Suprapubic skin (tissue), 4 donors: ENCODE measurements at regions not wholly inside any gene's neighbourhood (a gene's known extent, or its start where the extent isn't known, plus 50 kb on each side); places are given as distances from the start of the nearest gene placed in this dataset.

Experiments
- CTCF ChIP-seq, 2 donors: fragments of 200-600 bp in 1 of 2; fragments of 450-650 bp in 1 of 2; sonication (generic) in 1 of 2; IDR thresholded peaks; one replicate each; pipeline ENCODE4 v1.5.1; 2016 to 2019; ENCODE audit warnings: antibody characterized with exemption in 2 of 2, mild to moderate bottlenecking in 1 of 2, moderate library complexity in 1 of 2
- EP300 ChIP-seq: sonication (generic); formaldehyde crosslinking; IDR thresholded peaks from one replicate; pipeline ENCODE4 v1.6.1; 2017; ENCODE audit warnings: antibody characterized with exemption
- POLR2A ChIP-seq, 2 donors: fragments of 450-650 bp; IDR thresholded peaks; one replicate each; pipeline ENCODE4 v1.6.1; 2017; ENCODE audit warnings: antibody characterized with exemption in 2 of 2, mild to moderate bottlenecking in 2 of 2, moderate library complexity in 2 of 2
- POLR2AphosphoS5 ChIP-seq, 3 donors: sonication (generic); formaldehyde crosslinking; IDR thresholded peaks; one replicate each; pipeline ENCODE4 v1.6.1; 2017; ENCODE audit warnings: antibody characterized with exemption in 3 of 3

DNA sequence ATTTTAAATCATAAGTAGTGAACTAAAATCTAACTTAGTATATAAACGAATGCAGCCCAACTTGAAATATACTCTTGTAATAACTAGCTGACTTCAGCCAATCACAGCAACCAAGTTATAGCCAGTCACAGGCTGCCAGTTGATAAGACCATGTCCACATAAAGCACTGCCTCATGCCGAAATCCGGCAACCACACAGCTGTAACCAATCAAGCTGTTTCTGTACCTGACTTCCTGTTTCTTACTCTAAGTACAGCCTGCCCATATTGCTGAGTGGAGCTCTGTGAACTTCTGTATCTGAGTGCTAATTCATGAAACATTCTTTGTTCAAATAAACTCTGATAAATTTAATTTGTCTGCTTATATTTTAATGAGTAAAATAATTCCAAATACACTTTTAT, 805.3 kb upstream of the EPHA5 start:
- no peak for TF ChIP-seq EP300
- TF ChIP-seq CTCF (IDR thresholded peaks at IDR 0.05): no peak
- no peak for TF ChIP-seq POLR2A (IDR thresholded peaks at IDR 0.05)
- TF ChIP-seq POLR2AphosphoS5 (IDR thresholded peaks at IDR 0.05): no peak
